GM23338 (cell line): ENCODE measurements at regions not wholly inside any gene's neighbourhood (a gene's known extent, or its start where the extent isn't known, plus 50 kb on each side); places are given as distances from the start of the nearest gene placed in this dataset.

Experiments used
- ATAC-seq: fragments of 200-7000 bp; cut with Tn5 transposase; 3 replicates; pipeline ENCODE4 v1.9.1; 2020
- DNase-seq: peaks from one replicate; pipeline ENCODE4 v3.0.0-alpha.2; 2015; ENCODE audit warnings: low spot score
- H2AFZ ChIP-seq: fragments of 200-600 bp; sonication (generic); 2 replicates; pipeline ENCODE4 v1.8.0; 2016; ENCODE audit warnings: antibody characterized with exemption, mild to moderate bottlenecking, moderate library complexity
- H3F3A ChIP-seq: fragments of 200-600 bp; sonication (generic); replicated peaks from 2 replicates; pipeline ENCODE4 v1.8.0; 2017; ENCODE audit warnings: antibody characterized with exemption, mixed run types, low read depth
- H3K27ac ChIP-seq: fragments of 200-600 bp; sonication (generic); 2 replicates; pipeline ENCODE4 v1.6.1; 2016; ENCODE audit warnings: low read depth
- H3K27me3 ChIP-seq: fragments of 200-600 bp; sonication (generic); 2 replicates; pipeline ENCODE4 v1.8.0; 2016; ENCODE audit warnings: mild to moderate bottlenecking, mixed run types, moderate library complexity; ENCODE audit not compliant: insufficient read depth
- H3K36me3 ChIP-seq: fragments of 200-600 bp; sonication (generic); 2 replicates; pipeline ENCODE4 v1.8.0; 2016; ENCODE audit warnings: mild to moderate bottlenecking; ENCODE audit not compliant: insufficient read depth
- H3K4me1 ChIP-seq: fragments of 200-600 bp; sonication (generic); 2 replicates; pipeline ENCODE4 v1.8.0; 2016; ENCODE audit warnings: mild to moderate bottlenecking, moderate library complexity; ENCODE audit not compliant: insufficient read depth
- H3K4me2 ChIP-seq: fragments of 200-600 bp; sonication (generic); 2 replicates; pipeline ENCODE4 v1.7.1; 2017; ENCODE audit warnings: mixed run types
- H3K4me3 ChIP-seq: fragments of 200-600 bp; sonication (generic); 2 replicates; pipeline ENCODE4 v1.6.1; 2016; ENCODE audit warnings: mixed run types
- H3K79me2 ChIP-seq: fragments of 200-600 bp; sonication (generic); replicated peaks from 2 replicates; pipeline ENCODE4 v1.8.0; 2017; ENCODE audit warnings: mild to moderate bottlenecking; ENCODE audit not compliant: insufficient read depth
- H3K9me2 ChIP-seq: fragments of 200-600 bp; sonication (generic); 2 replicates; pipeline ENCODE4 v1.8.0; 2017; ENCODE audit not compliant: insufficient read depth
- H4K20me1 ChIP-seq: fragments of 200-600 bp; sonication (generic); replicated peaks from 2 replicates; pipeline ENCODE4 v1.8.0; 2017; ENCODE audit warnings: mild to moderate bottlenecking; ENCODE audit not compliant: insufficient read depth
- H3K27ac Mint-ChIP-seq: 2 replicates; pipeline ENCODE4 v1.8.0; 2020; ENCODE audit warnings: inconsistent platforms, mild to moderate bottlenecking, moderate library complexity, mixed read lengths
- H3K27me3 Mint-ChIP-seq: 3 replicates; pipeline ENCODE4 v1.8.0; 2022; ENCODE audit warnings: low read depth, mild to moderate bottlenecking, moderate library complexity, mixed read lengths, inconsistent platforms; ENCODE audit not compliant: insufficient read depth, poor library complexity
- H3K36me3 Mint-ChIP-seq: 3 replicates; pipeline ENCODE4 v1.8.0; 2021; ENCODE audit warnings: low read depth, mild to moderate bottlenecking, inconsistent platforms, moderate library complexity, mixed read lengths
- H3K4me1 Mint-ChIP-seq: 3 replicates; pipeline ENCODE4 v1.8.0; 2020; ENCODE audit warnings: mild to moderate bottlenecking, inconsistent platforms, mixed read lengths
- H3K4me3 Mint-ChIP-seq: 3 replicates; pipeline ENCODE4 v1.8.0; 2021; ENCODE audit warnings: moderate library complexity, mild to moderate bottlenecking, inconsistent platforms, mixed read lengths
- H3K9me3 Mint-ChIP-seq: 3 replicates; pipeline ENCODE4 v1.8.0; 2020; ENCODE audit warnings: moderate library complexity, mild to moderate bottlenecking, inconsistent platforms, mixed read lengths
- ETS1 ChIP-seq: IDR thresholded peaks from 2 replicates; pipeline ENCODE4 v1.6.1; 2016; ENCODE audit warnings: antibody characterized with exemption
- EZH2phosphoT487 ChIP-seq: fragments of 200-600 bp; sonication (generic); IDR thresholded peaks from one replicate; pipeline ENCODE4 v1.8.1; 2018; ENCODE audit warnings: antibody characterized with exemption; ENCODE audit not compliant: unreplicated experiment
- NANOG ChIP-seq: IDR thresholded peaks from 2 replicates; pipeline ENCODE4 v1.6.1; 2016; ENCODE audit warnings: antibody characterized with exemption, borderline replicate concordance
- ZNF114 ChIP-seq: fragments of 250-450 bp; sonication (Bioruptor Pico); IDR thresholded peaks from 2 replicates; pipeline ENCODE4 v1.5.0; 2020; ENCODE audit warnings: mild to moderate bottlenecking, moderate library complexity
- ZNF331 ChIP-seq: fragments of 250-450 bp; sonication (Bioruptor Pico); IDR thresholded peaks from 2 replicates; pipeline ENCODE4 v1.5.0; 2020; ENCODE audit warnings: low read depth, mild to moderate bottlenecking, moderate library complexity
- ZNF462 ChIP-seq: fragments of 250-450 bp; sonication (Bioruptor Pico); IDR thresholded peaks from 2 replicates; pipeline ENCODE4 v1.5.0; 2020; ENCODE audit warnings: mild to moderate bottlenecking, moderate library complexity

- peaks cover 12% of the 10 kb centered on the region; the same call in 2 of the 3 replicates for H3K36me3 Mint-ChIP-seq
- Histone ChIP-seq H4K20me1 (no peaks in the 10 kb centered on the region), H3K4me1 (no peaks in the 10 kb centered on the region), H3F3A (no peaks in the 10 kb centered on the region), H3K27ac (no peak overlapping the region), H3K9me2 (no peaks in the 10 kb centered on the region; the same call in 1 of the 2 replicates), H3K4me3 (no peak overlapping the region), H2AFZ (no peak overlapping the region), H3K27me3 (no peaks in the 10 kb centered on the region), H3K4me2 (no peak overlapping the region), H3K79me2 (no peaks in the 10 kb centered on the region), H3K36me3 (no peaks in the 10 kb centered on the region)
- H3K4me1 Mint-ChIP-seq: no peaks in the 10 kb centered on the region; the same call in 2 of the 3 replicates
- ATAC-seq (no peak), DNase-seq (no peak)
- TF ChIP-seq ZNF331 (CRISPR knock-in tag) (no peak), NANOG (no peak), ZNF114 (CRISPR knock-in tag) (no peak), ETS1 (no peak), ZNF462 (CRISPR knock-in tag) (no peak)
- no peaks in the 10 kb centered on the region for H3K27me3 Mint-ChIP-seq
- H3K9me3 Mint-ChIP-seq: peaks cover 17% of the 10 kb centered on the region
- no peak overlapping the region for H3K27ac Mint-ChIP-seq
- no peak overlapping the region for H3K4me3 Mint-ChIP-seq
Observed at GRCh38 chr4:31702326-31702725, 982.2 kb downstream of the PCDH7 start.

GRCh38 chr4:31714238-31714637, 994.1 kb downstream of the PCDH7 start:
- DNase-seq: no peak
- no peak overlapping the region for H3K4me3 ChIP-seq
- Mint-ChIP-seq H3K27ac (no peak overlapping the region), H3K4me3 (no peak overlapping the region), H3K27me3 (no peaks in the 10 kb centered on the region), H3K9me3 (peaks cover 2% of the 10 kb centered on the region; the same call in 1 of the 3 replicates), H3K36me3 (no peaks in the 10 kb centered on the region), H3K4me1 (no peaks in the 10 kb centered on the region)
- H4K20me1 ChIP-seq: no peaks in the 10 kb centered on the region
- H3K27ac ChIP-seq: no peak overlapping the region
- no peak overlapping the region for H3K4me2 ChIP-seq
- H3K36me3 ChIP-seq: no peaks in the 10 kb centered on the region
- no peak for ATAC-seq
- no peaks in the 10 kb centered on the region for H3K9me2 ChIP-seq
- no peaks in the 10 kb centered on the region for H3K27me3 ChIP-seq
- no peaks in the 10 kb centered on the region for H3F3A ChIP-seq
- H3K4me1 ChIP-seq: no peaks in the 10 kb centered on the region
- no peaks in the 10 kb centered on the region for H3K79me2 ChIP-seq
- no peak overlapping the region for H2AFZ ChIP-seq
- TF ChIP-seq ZNF462 (CRISPR knock-in tag) (no peak), EZH2phosphoT487 (no peak)
